GM12878 (cell line): ENCODE measurements at regions not wholly inside any gene's neighbourhood (a gene's known extent, or its start where the extent isn't known, plus 50 kb on each side); places are given as distances from the start of the nearest gene placed in this dataset.

Experiments
- ATAC-seq: fragments of 200-7000 bp; cut with Tn5 transposase; 3 replicates; pipeline ENCODE4 v1.9.1; 2020; ENCODE audit warnings: mild to moderate bottlenecking, moderate library complexity
- BruUV-seq: library from RNA; stranded (reverse); fragments of 400-500 nt; replicated peaks from 2 replicates; lab custom pipeline; 2021; lab: Mats Ljungman, UMichigan
- CTCF ChIA-PET: fragments of 300-600 bp; sonication (Branson Sonifier 250); formaldehyde crosslinking; extraction: SDS; loops from one replicate; lab custom pipeline; 2021; ENCODE audit warnings: inconsistent platforms; lab: Yijun Ruan, JAX
- POLR2A ChIA-PET: fragments of 350-600 bp; formaldehyde crosslinking; extraction: SDS; loops from one replicate; lab custom pipeline; 2021; ENCODE audit warnings: inconsistent platforms; lab: Charles Lee
- RAD21 ChIA-PET: fragments of 300-600 bp; sonication (Branson Sonifier 250); formaldehyde crosslinking; loops from one replicate; lab custom pipeline; 2023; ENCODE audit warnings: antibody characterized with exemption; ENCODE audit not compliant: unreplicated experiment; lab: Charles Lee
- SMC1A ChIA-PET: fragments of 300-600 bp; sonication (Branson Sonifier 250); formaldehyde crosslinking; loops from one replicate; lab custom pipeline; 2023; ENCODE audit not compliant: unreplicated experiment, uncharacterized antibody; lab: Charles Lee
- DNase-seq: peaks from one replicate; pipeline ENCODE4 v3.0.0-alpha.2; 2011; ENCODE audit warnings: low read depth, low spot score
- FAIRE-seq: peaks from 3 replicates; lab custom pipeline; 2011; peaks lifted over from hg19 to GRCh38; lab: Jason Lieb, UNC
- H2AFZ ChIP-seq: 2 replicates; pipeline ENCODE4 v1.6.0; 2011; ENCODE audit warnings: low read depth, low read length, control low read depth; ENCODE audit not compliant: control insufficient read depth
- H3K27ac ChIP-seq: 2 replicates; pipeline ENCODE4 v1.5.1; 2011; ENCODE audit warnings: control low read depth; ENCODE audit not compliant: control insufficient read depth, insufficient read depth
- H3K27me3 ChIP-seq, 2 experiments: replicated peaks in 1 of 2; 2 replicates each; pipeline versions ENCODE4 v1.6.0 to v1.6.1; 2011; ENCODE audit warnings: low read length in 1 of 2; ENCODE audit not compliant: control insufficient read depth in 2 of 2, insufficient read depth in 2 of 2
- H3K36me3 ChIP-seq, 2 experiments: 2 replicates each; pipeline ENCODE4 v1.5.1; 2011; ENCODE audit warnings: low read length in 1 of 2; ENCODE audit not compliant: control insufficient read depth in 2 of 2, insufficient read depth in 2 of 2
- H3K4me1 ChIP-seq: 2 replicates; pipeline ENCODE4 v1.6.1; 2011; ENCODE audit warnings: mild to moderate bottlenecking, low read length, moderate library complexity, mixed read lengths; ENCODE audit not compliant: control insufficient read depth, insufficient read depth
- H3K4me2 ChIP-seq: 2 replicates; pipeline ENCODE4 v1.6.0; 2011; ENCODE audit warnings: control low read depth; ENCODE audit not compliant: control insufficient read depth, insufficient read depth
- H3K4me3 ChIP-seq: fragments of 200-600 bp; sonication (generic); 2 replicates; pipeline ENCODE4 v1.5.1; 2016
- H3K79me2 ChIP-seq: 2 replicates; pipeline ENCODE4 v1.6.0; 2011; ENCODE audit warnings: low read length; ENCODE audit not compliant: control insufficient read depth, insufficient read depth
- H3K9ac ChIP-seq: 2 replicates; pipeline ENCODE4 v1.8.0; 2011; ENCODE audit warnings: low read length, control low read depth, mixed read lengths; ENCODE audit not compliant: control insufficient read depth, insufficient read depth
- H3K9me3 ChIP-seq: replicated peaks from 3 replicates; pipeline ENCODE4 v1.5.1; 2011; ENCODE audit warnings: mild to moderate bottlenecking, low read length; ENCODE audit not compliant: control insufficient read depth, insufficient read depth
- H4K20me1 ChIP-seq: 2 replicates; pipeline ENCODE4 v1.6.0; 2011; ENCODE audit not compliant: control insufficient read depth, insufficient read depth
- HDGF ChIP-seq: fragments of 450-650 bp; IDR thresholded peaks from 2 replicates; pipeline ENCODE4 v1.6.1; 2016; ENCODE audit warnings: antibody characterized with exemption
- IKZF2 ChIP-seq, 2 experiments: fragments of 450-650 bp; IDR thresholded peaks; 2 replicates each; pipeline ENCODE4 v1.6.1; 2017; ENCODE audit warnings: mild to moderate bottlenecking in 2 of 2, moderate library complexity in 2 of 2
- KLF5 ChIP-seq: fragments of 450-650 bp; IDR thresholded peaks from 2 replicates; pipeline ENCODE4 v1.6.1; 2014; ENCODE audit warnings: mild to moderate bottlenecking; ENCODE audit not compliant: partially characterized antibody
- MYB ChIP-seq: fragments of 150-350 bp; IDR thresholded peaks from 2 replicates; pipeline ENCODE4 v1.6.1; 2014; ENCODE audit warnings: mild to moderate bottlenecking, low read depth, low read length, borderline replicate concordance
- NFYB ChIP-seq: IDR thresholded peaks from 2 replicates; pipeline ENCODE4 v1.6.1; 2011; ENCODE audit warnings: low read depth, mild to moderate bottlenecking, low read length, improper control_type of control experiment, moderate library complexity; ENCODE audit not compliant: insufficient read depth
- RCOR1 ChIP-seq: conservative IDR thresholded peaks from 2 replicates; pipeline ENCODE4 v1.6.1; 2012; ENCODE audit warnings: low read depth, low read length, improper control_type of control experiment
- RELB ChIP-seq: fragments of 450-650 bp; IDR thresholded peaks from 2 replicates; pipeline ENCODE4 v1.6.1; 2017; ENCODE audit warnings: low read depth, mild to moderate bottlenecking, moderate library complexity
- REST ChIP-seq: IDR thresholded peaks from 2 replicates; pipeline ENCODE4 v1.6.1; 2012; ENCODE audit warnings: mild to moderate bottlenecking, low read depth, low read length
- SIX5 ChIP-seq: IDR thresholded peaks from 2 replicates; pipeline ENCODE4 v1.6.1; 2011; ENCODE audit warnings: mild to moderate bottlenecking, low read depth, low read length, moderate library complexity; ENCODE audit not compliant: severe bottlenecking
- TCF12 ChIP-seq: IDR thresholded peaks from 2 replicates; pipeline ENCODE4 v1.6.1; 2011; ENCODE audit warnings: low read depth, mild to moderate bottlenecking, low read length
- USF2 ChIP-seq: IDR thresholded peaks from 2 replicates; pipeline ENCODE4 v1.6.1; 2011; ENCODE audit warnings: low read depth, low read length, improper control_type of control experiment, borderline replicate concordance
- ZNF384 ChIP-seq: IDR thresholded peaks from 2 replicates; pipeline ENCODE4 v1.6.1; 2012; ENCODE audit warnings: low read depth, mild to moderate bottlenecking, low read length, improper control_type of control experiment, borderline replicate concordance
- ZSCAN29 ChIP-seq: fragments of 450-650 bp; IDR thresholded peaks from 2 replicates; pipeline ENCODE4 v1.6.1; 2017; ENCODE audit warnings: mild to moderate bottlenecking, moderate library complexity
- WGBS: methylation state at CpG from one replicate; pipeline ENCODE4 v1.1.6; 2016; ENCODE audit warnings: low lambda C conversion rate; ENCODE audit not compliant: insufficient replicate concordance, insufficient coverage; ENCODE audit errors: missing lambda C conversion rate; 5-methylcytosine and 5-hydroxymethylcytosine counted together
- in situ Hi-C: fragments of 300-500 bp; cut with MboI; formaldehyde crosslinking; loops from 9 replicates; pipeline ENCODE4 v1.14.3; 2018; ENCODE audit warnings: mixed read lengths
- intact Hi-C: fragments of 100-400 bp; cut with micrococcal nuclease; formaldehyde crosslinking; loops from one replicate; pipeline ENCODE4 v1.14.2; 2022; ENCODE audit not compliant: unreplicated experiment

- TF ChIP-seq RELB, result no peak
- no peak for TF ChIP-seq MYB
- TF ChIP-seq USF2, result no peak
- no peak for TF ChIP-seq IKZF2 (IDR thresholded peaks at IDR 0.05)
- TF ChIP-seq ZSCAN29, result no peak
- TF ChIP-seq TCF12, result no peak
Observed at GRCh38 chr14:56918849-56919574, 108.7 kb upstream of the OTX2 start (continued).

- no peak for DNase-seq
- Histone ChIP-seq H3K27ac (no peak overlapping the region), H3K4me1 (no peaks in the 10 kb centered on the region), H3K36me3 (no peaks in the 10 kb centered on the region), H3K27me3 (no peaks in the 10 kb centered on the region; a peak in 1 of 4 replicates), H2AFZ (no peak overlapping the region), H3K4me2 (no peak overlapping the region), H3K4me3 (no peak overlapping the region), H4K20me1 (no peaks in the 10 kb centered on the region), H3K9ac (no peak overlapping the region), H3K9me3 (no peaks in the 10 kb centered on the region), H3K79me2 (no peaks in the 10 kb centered on the region)
- 2% methylated on average over 5 of the region's 5 CpGs for whole genome bisulfite sequencing
- BruUV-seq, result no TSS peak
- RAD21 ChIA-PET, result no interaction called here
- POLR2A ChIA-PET, result no interaction called here
- ATAC-seq, result no peak
- no peak for FAIRE-seq
- TF ChIP-seq SIX5 (no peak), USF2 (no peak), REST (no peak), RCOR1 (no peak), ZNF384 (no peak), KLF5 (no peak), NFYB (no peak), HDGF (no peak)
- CTCF ChIA-PET, result no interaction called here
- in situ Hi-C loops, result no loop called here
- intact Hi-C loops, result no loop called here
- SMC1A ChIA-PET, result interaction anchor here (0.8 kb wide), 1 partner anchor 203 kb away, joined by 3 read pairs; no protein-coding TSS in a partner anchor
Observed at GRCh38 chr14:56905282-56905681, 95.0 kb upstream of the OTX2 start.
